ENCODE measurements at regions not wholly inside any gene's neighbourhood (a gene's known extent, or its start where the extent isn't known, plus 50 kb on each side); places are given as distances from the start of the nearest gene placed in this dataset.

DNA sequence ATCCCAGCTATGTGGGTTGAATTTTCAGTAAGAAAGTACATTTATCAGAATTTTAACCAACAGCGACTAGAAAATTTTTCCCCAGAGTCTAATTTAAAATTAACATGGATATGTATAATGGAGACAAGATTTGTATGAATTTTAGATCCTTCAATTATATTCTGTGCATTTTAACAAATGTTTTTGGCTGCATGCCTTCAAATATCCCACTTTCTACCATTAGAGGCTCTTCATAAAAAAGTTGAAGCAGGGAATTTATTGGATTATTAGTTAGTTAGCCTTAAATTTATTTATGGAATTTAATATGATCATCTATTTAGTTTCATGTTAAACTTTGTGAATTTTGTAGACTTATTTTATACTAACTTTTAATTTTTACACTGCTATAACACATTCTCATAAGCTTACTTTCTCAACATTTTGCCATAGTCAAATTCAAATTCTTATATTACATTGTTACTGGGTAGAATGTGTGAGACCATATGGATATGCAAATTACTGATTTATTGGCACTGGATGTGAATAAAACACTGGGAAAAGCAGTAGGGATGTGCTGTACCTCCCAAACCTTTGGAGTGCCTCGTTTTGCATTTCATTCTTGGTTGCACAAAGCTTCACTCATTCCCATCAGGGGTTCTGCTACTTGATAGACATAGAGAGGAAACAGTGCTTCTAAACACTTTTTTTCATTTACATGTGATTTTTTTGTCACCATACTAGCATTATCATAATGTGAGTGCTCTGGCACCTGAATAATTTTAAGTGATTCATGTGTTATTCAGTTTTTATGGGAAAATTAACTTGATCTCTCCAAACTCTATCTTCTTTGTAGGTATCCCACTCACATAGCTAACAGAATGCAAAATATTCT, 491.8 kb upstream of the COX7C start:
- BruUV-seq (replicated peaks): no TSS peak
- POLR2A ChIA-PET (ENCODE audit: low non-redundant PET): no interaction called here
- H3K4me3 ChIP-seq (ENCODE audit: low read depth, low read length, poor library complexity, severe bottlenecking): no peak overlapping the region
- H3K36me3 ChIP-seq (ENCODE audit: insufficient read depth, low read length, poor library complexity, severe bottlenecking): no peaks in the 10 kb centered on the region
- no peaks in the 10 kb centered on the region for H3K4me1 ChIP-seq (ENCODE audit: insufficient read depth, low read length, poor library complexity, severe bottlenecking)
- CTCF ChIA-PET: no interaction called here
- H3K27me3 ChIP-seq (replicated peaks; ENCODE audit: insufficient read depth, low read depth, low read length, poor library complexity): no peaks in the 10 kb centered on the region
- no peak overlapping the region for H3K27ac ChIP-seq (ENCODE audit: low read depth, low read length, poor library complexity, severe bottlenecking)
- intact Hi-C loops (cut with micrococcal nuclease; ENCODE audit: unreplicated experiment): no loop called here
- TF ChIP-seq, protein P1, sequence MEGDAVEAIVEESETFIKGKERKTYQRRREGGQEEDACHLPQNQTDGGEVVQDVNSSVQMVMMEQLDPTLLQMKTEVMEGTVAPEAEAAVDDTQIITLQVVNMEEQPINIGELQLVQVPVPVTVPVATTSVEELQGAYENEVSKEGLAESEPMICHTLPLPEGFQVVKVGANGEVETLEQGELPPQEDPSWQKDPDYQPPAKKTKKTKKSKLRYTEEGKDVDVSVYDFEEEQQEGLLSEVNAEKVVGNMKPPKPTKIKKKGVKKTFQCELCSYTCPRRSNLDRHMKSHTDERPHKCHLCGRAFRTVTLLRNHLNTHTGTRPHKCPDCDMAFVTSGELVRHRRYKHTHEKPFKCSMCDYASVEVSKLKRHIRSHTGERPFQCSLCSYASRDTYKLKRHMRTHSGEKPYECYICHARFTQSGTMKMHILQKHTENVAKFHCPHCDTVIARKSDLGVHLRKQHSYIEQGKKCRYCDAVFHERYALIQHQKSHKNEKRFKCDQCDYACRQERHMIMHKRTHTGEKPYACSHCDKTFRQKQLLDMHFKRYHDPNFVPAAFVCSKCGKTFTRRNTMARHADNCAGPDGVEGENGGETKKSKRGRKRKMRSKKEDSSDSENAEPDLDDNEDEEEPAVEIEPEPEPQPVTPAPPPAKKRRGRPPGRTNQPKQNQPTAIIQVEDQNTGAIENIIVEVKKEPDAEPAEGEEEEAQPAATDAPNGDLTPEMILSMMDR (conservative IDR thresholded peaks at IDR 0.05; ENCODE audit: low read depth, low read length): no peak
- TF ChIP-seq EZH2 (IDR thresholded peaks at IDR 0.05; ENCODE audit: borderline replicate concordance, low read depth, low read length, poor library complexity, severe bottlenecking): no peak
- DNase-seq (ENCODE audit: low spot score): no peak
- H3K9me3 ChIP-seq (ENCODE audit: low read depth, low read length, poor library complexity, severe bottlenecking): no peaks in the 10 kb centered on the region

DNA sequence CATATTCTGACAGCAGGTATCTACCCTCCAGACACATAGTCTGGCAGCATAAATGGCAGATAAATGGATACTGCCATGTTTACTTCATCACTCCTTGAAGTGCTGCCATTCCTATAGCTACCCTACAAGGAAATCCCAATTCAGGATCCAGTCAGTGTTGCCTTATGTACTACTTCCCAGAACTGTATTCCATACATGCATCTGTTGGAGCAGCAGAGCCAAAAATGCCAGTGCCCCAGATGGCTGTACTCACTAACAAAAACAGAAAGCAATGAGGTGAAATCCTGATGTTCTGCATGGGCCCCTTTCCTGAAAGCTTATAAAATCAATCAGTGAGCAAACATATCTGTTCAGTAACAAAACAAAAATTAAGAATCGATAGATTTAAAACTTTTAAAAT, 490.0 kb upstream of the COX7C start:
- no peaks in the 10 kb centered on the region for H3K27me3 ChIP-seq (replicated peaks; ENCODE audit: insufficient read depth, low read depth, low read length, poor library complexity)
- no peak for DNase-seq (ENCODE audit: low spot score)
- intact Hi-C loops (cut with micrococcal nuclease; ENCODE audit: unreplicated experiment): no loop called here
- no peaks in the 10 kb centered on the region for H3K4me1 ChIP-seq (ENCODE audit: insufficient read depth, low read length, poor library complexity, severe bottlenecking)
- no peak overlapping the region for H3K4me3 ChIP-seq (ENCODE audit: low read depth, low read length, poor library complexity, severe bottlenecking)
- TF ChIP-seq, protein P1 (conservative IDR thresholded peaks at IDR 0.05; ENCODE audit: low read depth, low read length): no peak
- TF ChIP-seq EZH2 (IDR thresholded peaks at IDR 0.05; ENCODE audit: borderline replicate concordance, low read depth, low read length, poor library complexity, severe bottlenecking): no peak
- ChIA-PET CTCF (no interaction called here), POLR2A (ENCODE audit: low non-redundant PET) (no interaction called here)
- H3K36me3 ChIP-seq (ENCODE audit: insufficient read depth, low read length, poor library complexity, severe bottlenecking): no peaks in the 10 kb centered on the region
- no TSS peak for BruUV-seq (replicated peaks)
- H3K9me3 ChIP-seq (ENCODE audit: low read depth, low read length, poor library complexity, severe bottlenecking): no peaks in the 10 kb centered on the region
- H3K27ac ChIP-seq (ENCODE audit: low read depth, low read length, poor library complexity, severe bottlenecking): no peak overlapping the region

DNA sequence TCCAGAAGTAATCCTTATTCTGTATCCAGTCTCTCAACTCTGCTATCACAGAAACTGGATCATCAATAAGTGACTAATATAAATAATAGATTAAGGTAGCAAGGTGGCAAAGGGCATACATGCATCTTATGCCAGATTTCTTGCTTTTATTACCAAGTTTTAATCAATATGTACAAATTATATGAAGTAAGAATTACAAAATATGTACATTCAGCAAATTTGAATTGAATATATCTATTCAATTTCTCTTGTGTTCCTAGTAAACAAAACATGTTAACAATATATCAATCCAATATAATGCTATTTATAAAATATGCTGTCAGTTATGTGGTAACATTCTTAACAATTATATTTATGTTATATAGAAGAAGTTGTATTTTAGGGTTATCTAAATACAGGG, 488.7 kb upstream of the COX7C start:
- Histone ChIP-seq H3K9me3 (ENCODE audit: low read depth, low read length, poor library complexity, severe bottlenecking) (no peaks in the 10 kb centered on the region), H3K4me3 (ENCODE audit: low read depth, low read length, poor library complexity, severe bottlenecking) (no peak overlapping the region), H3K27me3 (replicated peaks; ENCODE audit: insufficient read depth, low read depth, low read length, poor library complexity) (no peaks in the 10 kb centered on the region), H3K27ac (ENCODE audit: low read depth, low read length, poor library complexity, severe bottlenecking) (no peak overlapping the region), H3K36me3 (ENCODE audit: insufficient read depth, low read length, poor library complexity, severe bottlenecking) (no peaks in the 10 kb centered on the region), H3K4me1 (ENCODE audit: insufficient read depth, low read length, poor library complexity, severe bottlenecking) (no peaks in the 10 kb centered on the region)
- intact Hi-C loops (cut with micrococcal nuclease; ENCODE audit: unreplicated experiment): no loop called here
- ChIA-PET CTCF (no interaction called here), POLR2A (ENCODE audit: low non-redundant PET) (no interaction called here)
- no peak for TF ChIP-seq EZH2 (IDR thresholded peaks at IDR 0.05; ENCODE audit: borderline replicate concordance, low read depth, low read length, poor library complexity, severe bottlenecking)
- TF ChIP-seq, protein P1 (conservative IDR thresholded peaks at IDR 0.05; ENCODE audit: low read depth, low read length): no peak
- no peak for DNase-seq (ENCODE audit: low spot score)
- BruUV-seq (replicated peaks): no TSS peak

All from A673 (cell line).